ENCODE measurements at regions not wholly inside any gene's neighbourhood (a gene's known extent, or its start where the extent isn't known, plus 50 kb on each side); places are given as distances from the start of the nearest gene placed in this dataset.

DNA sequence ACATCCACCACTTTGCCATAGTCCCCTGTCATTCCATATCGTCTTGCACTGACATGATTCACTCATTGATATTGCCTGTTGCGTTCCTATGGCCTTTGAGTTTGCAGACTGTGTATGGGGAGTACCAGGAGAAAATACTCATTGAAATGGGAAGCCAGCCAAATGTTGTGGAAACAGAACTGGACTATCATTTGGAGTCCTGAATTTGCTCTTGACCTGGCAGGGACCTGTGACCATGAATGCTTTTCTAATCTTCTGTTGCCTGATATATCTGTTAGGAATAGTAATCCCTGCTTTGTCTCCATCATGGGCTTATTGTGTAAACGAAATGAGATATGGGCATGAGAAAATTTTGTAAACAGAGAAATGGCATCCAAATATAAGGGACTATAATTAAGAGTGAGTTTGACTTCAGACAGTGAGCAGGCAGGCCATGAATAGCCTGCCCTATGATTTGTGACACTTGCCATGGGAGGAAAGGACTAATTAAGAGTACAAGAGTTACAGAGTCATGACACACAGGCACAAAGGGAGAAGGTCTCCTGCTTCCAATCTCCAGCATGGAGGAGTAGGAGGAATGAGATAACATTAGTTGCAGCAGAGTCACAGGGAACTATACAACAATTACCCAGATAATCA, 572.9 kb upstream of the SGCD start:
- no peak overlapping the region for H3K4me3 ChIP-seq (ENCODE audit: low read length)
- no peak overlapping the region for H3K9ac ChIP-seq (ENCODE audit: low read depth, low read length)
- H3K36me3 ChIP-seq (ENCODE audit: insufficient read depth, low read depth, low read length) = no peaks in the 10 kb centered on the region
- no peaks in the 10 kb centered on the region for H3K4me1 ChIP-seq (ENCODE audit: insufficient read depth, low read length)
- no peaks in the 10 kb centered on the region for H3K27me3 ChIP-seq (ENCODE audit: insufficient read depth, low read length)
- no peaks in the 10 kb centered on the region for H3K9me3 ChIP-seq (ENCODE audit: insufficient read depth, low read depth, low read length)
- H3K27ac ChIP-seq (ENCODE audit: low read length) = no peak overlapping the region

DNA sequence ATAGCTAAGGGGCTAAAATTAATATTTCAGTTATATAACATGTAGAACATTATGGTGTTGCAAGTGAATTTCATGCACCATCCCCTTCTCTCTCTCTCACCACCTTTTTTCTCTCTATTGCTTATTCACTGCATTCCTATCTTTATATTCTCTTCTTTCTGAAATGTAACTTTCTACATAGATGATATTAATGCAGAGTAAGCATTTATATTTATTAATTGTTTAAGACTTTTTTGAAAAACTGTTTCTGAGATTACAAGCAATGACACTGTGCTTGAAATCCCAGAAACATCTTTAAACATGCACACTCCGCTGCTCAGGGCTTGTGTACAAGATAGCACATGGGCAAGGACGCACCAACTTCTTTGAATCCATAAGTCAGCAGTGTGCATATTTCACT, 567.7 kb upstream of the SGCD start:
- Histone ChIP-seq H3K27ac (ENCODE audit: low read length) (no peak overlapping the region), H3K4me1 (ENCODE audit: insufficient read depth, low read length) (no peaks in the 10 kb centered on the region), H3K9ac (ENCODE audit: low read depth, low read length) (no peak overlapping the region)

DNA sequence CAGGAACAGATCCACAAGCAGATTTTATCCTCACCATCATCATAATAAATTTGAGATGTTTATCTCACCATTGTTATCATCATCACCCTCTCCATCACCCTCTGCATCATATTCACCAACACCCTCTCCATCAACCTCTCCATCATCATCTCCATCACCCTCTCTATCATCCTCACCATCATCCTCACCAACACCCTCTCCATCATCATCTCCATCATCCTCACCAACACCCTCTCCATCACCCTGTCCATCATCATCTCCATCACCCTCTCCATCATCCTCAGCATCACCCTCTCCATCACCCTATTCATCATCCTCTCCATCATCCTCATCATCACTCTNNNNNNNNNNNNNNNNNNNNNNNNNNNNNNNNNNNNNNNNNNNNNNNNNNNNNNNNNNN, 567.0 kb upstream of the SGCD start:
- Histone ChIP-seq H3K36me3 (ENCODE audit: insufficient read depth, low read depth, low read length) (no peaks in the 10 kb centered on the region), H3K27ac (ENCODE audit: low read length) (no peak overlapping the region), H3K27me3 (ENCODE audit: insufficient read depth, low read length) (no peaks in the 10 kb centered on the region), H3K9ac (ENCODE audit: low read depth, low read length) (no peak overlapping the region), H3K9me3 (ENCODE audit: insufficient read depth, low read depth, low read length) (no peaks in the 10 kb centered on the region; the same call in 1 of the 2 replicates), H3K4me1 (ENCODE audit: insufficient read depth, low read length) (no peaks in the 10 kb centered on the region), H3K4me3 (ENCODE audit: low read length) (no peak overlapping the region)

More for the DNA sequence above, 567.7 kb upstream of the SGCD start:
- Histone ChIP-seq H3K36me3 (ENCODE audit: insufficient read depth, low read depth, low read length) (no peaks in the 10 kb centered on the region), H3K9me3 (ENCODE audit: insufficient read depth, low read depth, low read length) (no peaks in the 10 kb centered on the region; the same call in 1 of the 2 replicates), H3K27me3 (ENCODE audit: insufficient read depth, low read length) (no peaks in the 10 kb centered on the region), H3K4me3 (ENCODE audit: low read length) (no peak overlapping the region)

DNA sequence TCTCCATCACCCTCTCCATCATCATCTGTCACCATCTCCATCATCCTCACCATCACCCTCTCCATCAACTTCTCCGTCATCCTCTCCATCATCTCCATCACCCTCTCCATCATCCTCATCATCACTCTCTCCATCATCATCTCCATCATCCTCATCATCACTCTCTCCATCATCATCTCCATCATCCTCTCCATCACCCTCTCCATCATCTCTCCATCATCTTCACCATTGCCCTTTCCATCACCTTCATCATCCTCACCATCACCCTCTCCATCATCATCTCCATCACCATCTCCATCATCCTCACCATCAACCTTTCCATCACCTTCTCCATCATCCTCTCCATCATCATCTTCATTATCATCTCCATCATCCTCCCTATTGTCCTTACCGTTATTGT, 565.5 kb upstream of the SGCD start:
- Histone ChIP-seq H3K27me3 (ENCODE audit: insufficient read depth, low read length) (no peaks in the 10 kb centered on the region), H3K36me3 (ENCODE audit: insufficient read depth, low read depth, low read length) (no peaks in the 10 kb centered on the region), H3K27ac (ENCODE audit: low read length) (no peak overlapping the region), H3K9ac (ENCODE audit: low read depth, low read length) (no peak overlapping the region), H3K9me3 (ENCODE audit: insufficient read depth, low read depth, low read length) (no peaks in the 10 kb centered on the region; the same call in 1 of the 2 replicates), H3K4me3 (ENCODE audit: low read length) (no peak overlapping the region), H3K4me1 (ENCODE audit: insufficient read depth, low read length) (no peaks in the 10 kb centered on the region)

DNA sequence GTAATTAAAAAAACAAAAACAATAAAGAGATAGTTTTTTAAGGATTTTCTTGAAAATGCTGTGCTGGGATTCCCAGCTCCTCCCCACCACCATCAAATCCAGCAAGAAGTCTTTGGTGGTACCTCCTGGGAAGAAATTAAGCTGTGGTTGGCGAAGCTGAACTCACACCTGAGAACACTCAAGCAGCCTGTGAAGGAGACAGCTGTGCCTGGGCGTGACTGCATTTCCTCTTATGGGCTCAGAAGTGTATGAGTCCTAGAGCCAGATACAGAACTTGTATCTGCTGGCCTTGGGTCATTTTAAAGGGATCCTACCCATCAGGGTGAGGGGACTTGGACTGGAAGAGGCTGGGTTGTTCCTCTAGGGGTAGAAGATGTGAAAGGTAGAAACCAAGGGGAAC, 561.2 kb upstream of the SGCD start:
- H3K36me3 ChIP-seq (ENCODE audit: insufficient read depth, low read depth, low read length) = no peaks in the 10 kb centered on the region
- H3K27ac ChIP-seq (ENCODE audit: low read length) = no peak overlapping the region
- H3K4me3 ChIP-seq (ENCODE audit: low read length) = no peak overlapping the region
- no peak overlapping the region for H3K9ac ChIP-seq (ENCODE audit: low read depth, low read length)
- H3K27me3 ChIP-seq (ENCODE audit: insufficient read depth, low read length) = no peaks in the 10 kb centered on the region
- H3K4me1 ChIP-seq (ENCODE audit: insufficient read depth, low read length) = no peaks in the 10 kb centered on the region
- no peaks in the 10 kb centered on the region for H3K9me3 ChIP-seq (ENCODE audit: insufficient read depth, low read depth, low read length)

DNA sequence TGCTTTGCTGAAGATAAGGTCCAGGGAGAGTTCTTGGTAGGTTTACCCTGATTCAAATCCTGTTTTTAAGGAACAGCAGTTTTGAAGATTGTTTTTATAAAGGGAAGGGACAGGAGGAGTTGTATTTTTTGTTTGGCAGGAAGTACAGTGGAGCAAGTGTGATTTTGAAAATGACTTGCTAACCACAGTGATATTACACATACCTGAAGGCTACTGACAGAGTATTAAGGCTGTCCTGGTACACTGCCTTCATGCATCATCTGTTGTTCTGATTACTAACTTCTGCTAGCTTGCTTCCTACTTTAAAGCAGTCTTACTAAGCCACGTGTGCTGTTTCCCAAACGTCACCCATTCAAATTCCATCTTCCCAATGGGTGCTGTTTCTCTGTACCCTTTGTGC, 559.5 kb upstream of the SGCD start:
- H3K36me3 ChIP-seq (ENCODE audit: insufficient read depth, low read depth, low read length) = no peaks in the 10 kb centered on the region
- H3K27me3 ChIP-seq (ENCODE audit: insufficient read depth, low read length) = no peaks in the 10 kb centered on the region
- H3K9me3 ChIP-seq (ENCODE audit: insufficient read depth, low read depth, low read length) = no peaks in the 10 kb centered on the region
- H3K27ac ChIP-seq (ENCODE audit: low read length) = no peak overlapping the region
- H3K4me3 ChIP-seq (ENCODE audit: low read length) = no peak overlapping the region
- H3K4me1 ChIP-seq (ENCODE audit: insufficient read depth, low read length) = no peaks in the 10 kb centered on the region
- no peak overlapping the region for H3K9ac ChIP-seq (ENCODE audit: low read depth, low read length)

DNA sequence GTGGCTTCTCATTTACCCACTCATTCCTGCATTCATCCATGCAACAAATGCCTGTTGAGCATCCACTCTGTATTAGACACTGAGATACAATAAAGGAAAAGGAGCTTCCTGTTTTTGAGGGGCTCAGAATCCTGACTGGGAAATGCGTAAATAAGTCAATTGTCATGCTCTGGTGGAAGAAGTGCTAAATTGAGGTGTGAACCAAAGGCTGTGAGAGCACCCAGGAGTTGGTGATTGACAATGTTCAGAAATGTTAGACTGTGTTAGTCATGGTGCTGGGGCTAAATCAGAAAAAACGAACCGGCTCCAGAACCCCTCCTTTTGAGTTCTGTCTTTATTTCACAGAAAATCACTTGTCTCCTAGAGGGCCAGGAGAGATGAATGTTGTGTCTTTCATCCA, 558.6 kb upstream of the SGCD start:
- no peaks in the 10 kb centered on the region for H3K9me3 ChIP-seq (ENCODE audit: insufficient read depth, low read depth, low read length)
- no peak overlapping the region for H3K9ac ChIP-seq (ENCODE audit: low read depth, low read length)
- no peak overlapping the region for H3K4me3 ChIP-seq (ENCODE audit: low read length)
- no peaks in the 10 kb centered on the region for H3K27me3 ChIP-seq (ENCODE audit: insufficient read depth, low read length)
- no peak overlapping the region for H3K27ac ChIP-seq (ENCODE audit: low read length)
- no peaks in the 10 kb centered on the region for H3K36me3 ChIP-seq (ENCODE audit: insufficient read depth, low read depth, low read length)
- peaks cover 3% of the 10 kb centered on the region; the same call in 1 of the 2 replicates for H3K4me1 ChIP-seq (ENCODE audit: insufficient read depth, low read length)

DNA sequence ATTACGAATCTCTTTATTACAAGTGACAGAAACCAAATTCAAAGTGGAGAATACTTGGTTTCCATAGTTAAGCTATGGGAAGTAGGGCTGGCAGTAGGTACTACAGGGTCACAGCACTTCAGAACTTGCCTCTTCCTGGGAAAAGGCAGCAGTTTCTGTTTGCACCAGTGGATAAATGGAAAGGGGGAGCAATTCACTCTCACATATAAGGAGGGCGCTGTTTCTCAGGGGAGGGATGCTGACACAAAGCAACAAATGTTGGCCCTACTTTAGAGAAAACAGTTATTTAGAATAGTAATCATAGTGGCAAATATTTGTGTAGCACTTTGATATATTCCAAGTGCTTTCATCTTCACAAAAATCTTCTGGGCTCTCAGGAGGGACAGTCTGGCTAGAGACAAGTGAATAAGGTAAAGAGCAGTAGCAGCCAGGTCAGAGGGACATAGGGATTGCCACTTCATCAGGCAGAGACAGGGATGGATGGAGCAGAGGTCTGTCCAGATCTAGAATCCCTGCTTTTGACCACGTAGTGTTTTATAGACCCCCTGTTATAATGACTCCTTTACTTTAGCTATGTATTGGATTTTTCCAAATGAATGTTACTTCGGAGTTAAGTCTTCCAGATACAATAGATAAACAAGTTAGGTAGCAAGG, 554.8 kb upstream of the SGCD start:
- Histone ChIP-seq H3K27me3 (ENCODE audit: insufficient read depth, low read length) (no peaks in the 10 kb centered on the region), H3K27ac (ENCODE audit: low read length) (no peak overlapping the region), H3K9me3 (ENCODE audit: insufficient read depth, low read depth, low read length) (no peaks in the 10 kb centered on the region), H3K4me1 (ENCODE audit: insufficient read depth, low read length) (peaks cover 3% of the 10 kb centered on the region; the same call in 1 of the 2 replicates), H3K4me3 (ENCODE audit: low read length) (no peak overlapping the region), H3K36me3 (ENCODE audit: insufficient read depth, low read depth, low read length) (no peaks in the 10 kb centered on the region), H3K9ac (ENCODE audit: low read depth, low read length) (no peak overlapping the region)

DNA sequence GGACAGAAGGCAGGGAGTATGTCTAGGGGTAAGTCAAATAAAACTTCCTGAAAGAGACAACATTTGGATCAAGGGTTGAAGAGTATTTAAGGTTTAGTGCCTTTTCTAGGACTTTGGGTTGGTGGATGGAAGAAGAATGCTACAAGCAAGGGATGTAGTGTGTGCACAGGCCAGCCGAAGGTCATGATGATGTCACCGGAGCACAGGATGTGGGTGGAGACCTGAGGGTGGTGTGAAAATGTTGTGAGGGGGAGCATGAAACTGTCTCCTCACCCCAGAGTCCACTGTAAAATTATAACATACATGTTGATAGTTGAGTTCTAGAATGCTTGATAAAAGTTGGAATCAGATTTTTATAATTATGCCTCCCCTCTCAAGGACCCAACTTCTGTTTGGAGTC, 553.3 kb upstream of the SGCD start:
- H3K4me3 ChIP-seq (ENCODE audit: low read length) = no peak overlapping the region
- no peak overlapping the region for H3K27ac ChIP-seq (ENCODE audit: low read length)
- no peaks in the 10 kb centered on the region for H3K27me3 ChIP-seq (ENCODE audit: insufficient read depth, low read length)
- no peak overlapping the region for H3K9ac ChIP-seq (ENCODE audit: low read depth, low read length)
- H3K36me3 ChIP-seq (ENCODE audit: insufficient read depth, low read depth, low read length) = no peaks in the 10 kb centered on the region
- H3K4me1 ChIP-seq (ENCODE audit: insufficient read depth, low read length) = peaks cover 3% of the 10 kb centered on the region; the same call in 1 of the 2 replicates
- H3K9me3 ChIP-seq (ENCODE audit: insufficient read depth, low read depth, low read length) = no peaks in the 10 kb centered on the region

DNA sequence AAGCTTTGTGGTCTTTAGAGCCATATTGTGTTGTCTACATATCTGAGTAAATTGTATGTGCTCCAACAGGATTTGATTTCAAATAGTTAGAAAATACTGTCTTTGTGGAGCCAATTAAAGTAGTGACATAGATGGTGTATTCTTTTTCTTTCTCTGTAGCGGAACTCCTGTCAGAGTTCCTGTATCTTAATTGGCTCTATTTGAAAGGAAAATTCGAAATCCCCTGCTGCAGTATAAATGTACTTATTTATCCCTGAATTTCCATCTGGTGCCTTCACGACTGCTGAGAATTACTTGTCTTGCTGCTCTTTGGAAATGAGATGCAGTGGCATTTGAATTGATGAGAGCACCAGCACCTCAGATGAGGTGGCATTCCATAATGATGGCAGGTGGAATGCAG, 546.7 kb upstream of the SGCD start:
- no peak overlapping the region for H3K4me3 ChIP-seq (ENCODE audit: low read length)
- no peaks in the 10 kb centered on the region for H3K36me3 ChIP-seq (ENCODE audit: insufficient read depth, low read depth, low read length)
- H3K9me3 ChIP-seq (ENCODE audit: insufficient read depth, low read depth, low read length) = no peaks in the 10 kb centered on the region
- no peak overlapping the region for H3K27ac ChIP-seq (ENCODE audit: low read length)
- H3K4me1 ChIP-seq (ENCODE audit: insufficient read depth, low read length) = no peaks in the 10 kb centered on the region
- H3K9ac ChIP-seq (ENCODE audit: low read depth, low read length) = no peak overlapping the region
- H3K27me3 ChIP-seq (ENCODE audit: insufficient read depth, low read length) = no peaks in the 10 kb centered on the region

DNA sequence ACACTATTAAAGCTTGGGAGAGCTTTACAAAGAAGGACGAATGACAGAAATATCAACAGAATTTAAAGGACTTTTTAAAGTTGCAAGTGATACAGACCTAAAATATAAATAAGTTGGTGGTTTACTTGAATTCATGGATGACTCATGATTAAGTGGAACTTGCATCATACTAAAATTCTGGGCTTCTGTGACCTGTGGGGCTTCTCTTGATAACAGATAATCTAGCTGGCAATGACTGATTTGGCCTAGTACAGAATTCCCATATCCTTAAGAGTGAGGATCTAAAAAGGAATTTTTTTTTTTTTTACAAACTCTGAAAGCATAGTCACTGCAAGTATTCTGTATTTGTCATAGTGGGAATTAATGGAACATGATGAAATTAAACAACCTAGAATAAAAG, 543.7 kb upstream of the SGCD start:
- no peaks in the 10 kb centered on the region for H3K36me3 ChIP-seq (ENCODE audit: insufficient read depth, low read depth, low read length)
- no peaks in the 10 kb centered on the region for H3K4me1 ChIP-seq (ENCODE audit: insufficient read depth, low read length)
- no peak overlapping the region for H3K9ac ChIP-seq (ENCODE audit: low read depth, low read length)
- H3K9me3 ChIP-seq (ENCODE audit: insufficient read depth, low read depth, low read length) = no peaks in the 10 kb centered on the region
- no peak overlapping the region for H3K27ac ChIP-seq (ENCODE audit: low read length)
- H3K27me3 ChIP-seq (ENCODE audit: insufficient read depth, low read length) = no peaks in the 10 kb centered on the region
- H3K4me3 ChIP-seq (ENCODE audit: low read length) = no peak overlapping the region

DNA sequence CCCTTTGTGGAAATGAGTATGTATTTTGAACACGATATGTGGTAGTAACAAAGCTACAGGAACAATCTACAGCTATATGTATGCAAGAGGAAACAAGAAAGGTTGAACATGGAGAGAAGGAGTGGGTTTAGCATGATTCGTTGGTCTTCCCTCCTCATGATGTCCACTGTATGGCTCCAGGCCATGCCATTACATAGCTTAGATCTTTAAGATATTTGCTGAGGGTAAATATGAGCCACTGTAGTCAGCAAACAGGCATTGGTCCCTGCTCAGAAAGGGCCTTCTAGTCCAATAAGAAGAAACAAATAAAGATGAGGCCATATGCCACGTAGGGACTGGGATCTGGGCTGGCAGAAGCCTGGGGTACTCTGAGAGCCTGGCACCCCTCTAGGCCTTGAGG, 543.2 kb upstream of the SGCD start:
- Histone ChIP-seq H3K9ac (ENCODE audit: low read depth, low read length) (no peak overlapping the region), H3K9me3 (ENCODE audit: insufficient read depth, low read depth, low read length) (no peaks in the 10 kb centered on the region), H3K4me3 (ENCODE audit: low read length) (no peak overlapping the region), H3K36me3 (ENCODE audit: insufficient read depth, low read depth, low read length) (no peaks in the 10 kb centered on the region), H3K27ac (ENCODE audit: low read length) (no peak overlapping the region), H3K4me1 (ENCODE audit: insufficient read depth, low read length) (no peaks in the 10 kb centered on the region), H3K27me3 (ENCODE audit: insufficient read depth, low read length) (no peaks in the 10 kb centered on the region)
